OCI-LY1 (cell line): ENCODE measurements at regions not wholly inside any gene's neighbourhood (a gene's known extent, or its start where the extent isn't known, plus 50 kb on each side); places are given as distances from the start of the nearest gene placed in this dataset.

Experiments used
- H2AFZ ChIP-seq: fragments of 200-600 bp; sonication (generic), shearing (Covaris generic); 2 replicates; pipeline ENCODE4 v1.6.0; 2014; ENCODE audit warnings: antibody characterized with exemption, mild to moderate bottlenecking, low read length
- H3F3A ChIP-seq: fragments of 200-600 bp; sonication (generic), shearing (Covaris generic); 2 replicates; pipeline ENCODE4 v1.6.0; 2014; ENCODE audit warnings: mild to moderate bottlenecking, antibody characterized with exemption, low read length, moderate library complexity; ENCODE audit not compliant: insufficient read depth
- H3K27ac ChIP-seq: fragments of 200-600 bp; sonication (generic); 2 replicates; pipeline ENCODE4 v1.5.1; 2014; ENCODE audit warnings: low read length, mixed run types, mild to moderate bottlenecking, low read depth; ENCODE audit not compliant: poor library complexity, severe bottlenecking
- H3K27me3 ChIP-seq: fragments of 200-600 bp; sonication (generic); 2 replicates; pipeline ENCODE4 v1.6.0; 2014; ENCODE audit warnings: antibody characterized with exemption, mild to moderate bottlenecking, low read length, moderate library complexity; ENCODE audit not compliant: insufficient read depth
- H3K36me3 ChIP-seq: fragments of 200-600 bp; sonication (generic); 2 replicates; pipeline ENCODE4 v1.6.1; 2014; ENCODE audit warnings: mild to moderate bottlenecking, antibody characterized with exemption, low read length, moderate library complexity, mixed read lengths; ENCODE audit not compliant: insufficient read depth
- H3K4me1 ChIP-seq: fragments of 200-600 bp; sonication (generic); 2 replicates; pipeline ENCODE4 v1.5.1; 2014; ENCODE audit warnings: mild to moderate bottlenecking, low read length, moderate library complexity; ENCODE audit not compliant: insufficient read depth, severe bottlenecking
- H3K4me2 ChIP-seq: fragments of 200-600 bp; sonication (generic), shearing (Covaris generic); 2 replicates; pipeline ENCODE4 v1.6.1; 2014; ENCODE audit warnings: low read length
- H3K4me3 ChIP-seq: fragments of 200-600 bp; sonication (generic); 2 replicates; pipeline ENCODE4 v1.5.1; 2014; ENCODE audit warnings: low read length, low read depth, mild to moderate bottlenecking, mixed read lengths; ENCODE audit not compliant: poor library complexity, severe bottlenecking
- H3K79me2 ChIP-seq: fragments of 200-600 bp; shearing (Covaris generic); 2 replicates; pipeline ENCODE4 v1.6.1; 2016; ENCODE audit warnings: mixed run types, low read length, mixed read lengths; ENCODE audit not compliant: insufficient read depth
- H3K9ac ChIP-seq: fragments of 200-600 bp; sonication (generic), shearing (Covaris generic); 2 replicates; pipeline ENCODE4 v1.6.1; 2014; ENCODE audit warnings: mild to moderate bottlenecking, low read length, mixed read lengths
- H3K9me2 ChIP-seq: fragments of 200-600 bp; sonication (generic), shearing (Covaris generic); 2 replicates; pipeline ENCODE4 v1.6.1; 2014; ENCODE audit warnings: low read depth, mild to moderate bottlenecking, low read length, mixed read lengths
- H3K9me3 ChIP-seq: fragments of 200-600 bp; shearing (Covaris generic); 2 replicates; pipeline ENCODE4 v1.6.1; 2014; ENCODE audit warnings: low read length, mixed read lengths
- H4K20me1 ChIP-seq: fragments of 200-600 bp; sonication (generic), shearing (Covaris generic); 2 replicates; pipeline ENCODE4 v1.6.0; 2016; ENCODE audit warnings: mild to moderate bottlenecking, low read length; ENCODE audit not compliant: insufficient read depth
- EZH2 ChIP-seq: fragments of 200-600 bp; sonication (generic), shearing (Covaris generic); IDR thresholded peaks from 2 replicates; pipeline ENCODE4 v1.8.0; 2017; ENCODE audit warnings: borderline replicate concordance, mixed run types, mild to moderate bottlenecking, antibody characterized with exemption, low read length, moderate library complexity, mixed read lengths
- TF ChIP-seq, protein P1 (sequence below): fragments of 200-600 bp; sonication (generic), shearing (Covaris generic); IDR thresholded peaks from 2 replicates; pipeline ENCODE4 v1.5.1; 2017; ENCODE audit warnings: mild to moderate bottlenecking, antibody characterized with exemption, low read length, moderate library complexity, mixed read lengths

DNA sequence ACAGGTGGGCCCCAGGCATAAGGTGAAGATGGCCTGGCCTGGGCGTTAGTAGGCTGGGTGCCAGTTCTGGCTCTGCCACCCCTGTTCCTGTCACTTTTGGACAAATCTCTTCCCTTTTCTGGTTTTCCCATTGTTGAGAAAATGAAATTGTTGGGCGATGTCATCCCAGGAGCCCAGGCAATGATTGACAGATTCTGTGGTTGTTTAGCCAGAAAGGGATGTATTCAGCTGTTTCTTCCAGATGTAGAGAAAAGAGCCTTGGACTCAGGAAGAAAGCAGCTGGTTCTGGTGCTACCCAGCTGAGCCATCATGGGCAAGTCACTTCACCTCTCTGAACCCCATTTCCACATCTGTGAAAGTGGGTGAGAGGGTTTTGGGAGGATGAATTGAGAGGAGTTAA is 60.1 kb upstream of the MRTFB start:
- Histone ChIP-seq H3K79me2 (no peaks in the 10 kb centered on the region), H2AFZ (no peak overlapping the region), H4K20me1 (no peaks in the 10 kb centered on the region), H3F3A (no peaks in the 10 kb centered on the region), H3K4me3 (no peak overlapping the region), H3K27ac (no peak overlapping the region), H3K9ac (no peak overlapping the region), H3K36me3 (no peaks in the 10 kb centered on the region), H3K9me3 (no peaks in the 10 kb centered on the region), H3K4me1 (no peaks in the 10 kb centered on the region), H3K27me3 (no peaks in the 10 kb centered on the region; the same call in 1 of the 2 replicates), H3K9me2 (no peaks in the 10 kb centered on the region), H3K4me2 (no peak overlapping the region)
- TF ChIP-seq EZH2: no peak

DNA sequence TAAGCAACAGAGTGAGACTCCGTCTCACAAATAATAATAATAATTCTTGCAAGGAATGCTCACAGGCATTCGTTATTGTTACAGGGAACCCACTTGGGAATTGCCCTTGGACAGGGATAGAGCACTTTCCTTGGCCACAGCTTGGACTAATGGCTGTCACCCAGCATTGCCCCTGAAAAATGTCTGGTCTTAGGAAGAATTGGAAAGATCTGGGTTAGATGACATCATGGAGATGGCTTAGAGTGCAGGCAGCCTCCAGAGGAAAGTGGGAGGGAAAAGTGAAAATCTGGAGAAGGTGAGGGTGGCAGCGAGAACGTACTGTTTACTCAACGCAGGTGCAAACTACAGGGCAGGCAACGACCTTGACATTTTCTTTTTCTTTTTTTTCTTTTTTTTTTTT is 59.3 kb upstream of the MRTFB start:
- H3K27me3 ChIP-seq: no peaks in the 10 kb centered on the region; the same call in 1 of the 2 replicates
- no peak overlapping the region for H3K27ac ChIP-seq
- H3K9ac ChIP-seq: no peak overlapping the region
- no peaks in the 10 kb centered on the region for H3F3A ChIP-seq
- H3K4me3 ChIP-seq: no peak overlapping the region
- H3K4me1 ChIP-seq: no peaks in the 10 kb centered on the region
- no peak overlapping the region for H3K4me2 ChIP-seq
- TF ChIP-seq, protein P1, sequence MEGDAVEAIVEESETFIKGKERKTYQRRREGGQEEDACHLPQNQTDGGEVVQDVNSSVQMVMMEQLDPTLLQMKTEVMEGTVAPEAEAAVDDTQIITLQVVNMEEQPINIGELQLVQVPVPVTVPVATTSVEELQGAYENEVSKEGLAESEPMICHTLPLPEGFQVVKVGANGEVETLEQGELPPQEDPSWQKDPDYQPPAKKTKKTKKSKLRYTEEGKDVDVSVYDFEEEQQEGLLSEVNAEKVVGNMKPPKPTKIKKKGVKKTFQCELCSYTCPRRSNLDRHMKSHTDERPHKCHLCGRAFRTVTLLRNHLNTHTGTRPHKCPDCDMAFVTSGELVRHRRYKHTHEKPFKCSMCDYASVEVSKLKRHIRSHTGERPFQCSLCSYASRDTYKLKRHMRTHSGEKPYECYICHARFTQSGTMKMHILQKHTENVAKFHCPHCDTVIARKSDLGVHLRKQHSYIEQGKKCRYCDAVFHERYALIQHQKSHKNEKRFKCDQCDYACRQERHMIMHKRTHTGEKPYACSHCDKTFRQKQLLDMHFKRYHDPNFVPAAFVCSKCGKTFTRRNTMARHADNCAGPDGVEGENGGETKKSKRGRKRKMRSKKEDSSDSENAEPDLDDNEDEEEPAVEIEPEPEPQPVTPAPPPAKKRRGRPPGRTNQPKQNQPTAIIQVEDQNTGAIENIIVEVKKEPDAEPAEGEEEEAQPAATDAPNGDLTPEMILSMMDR: no peak
- TF ChIP-seq EZH2: no peak
- H2AFZ ChIP-seq: no peak overlapping the region
- H3K36me3 ChIP-seq: no peaks in the 10 kb centered on the region
- no peaks in the 10 kb centered on the region for H4K20me1 ChIP-seq
- H3K9me2 ChIP-seq: no peaks in the 10 kb centered on the region
- H3K9me3 ChIP-seq: no peaks in the 10 kb centered on the region
- H3K79me2 ChIP-seq: no peaks in the 10 kb centered on the region

DNA sequence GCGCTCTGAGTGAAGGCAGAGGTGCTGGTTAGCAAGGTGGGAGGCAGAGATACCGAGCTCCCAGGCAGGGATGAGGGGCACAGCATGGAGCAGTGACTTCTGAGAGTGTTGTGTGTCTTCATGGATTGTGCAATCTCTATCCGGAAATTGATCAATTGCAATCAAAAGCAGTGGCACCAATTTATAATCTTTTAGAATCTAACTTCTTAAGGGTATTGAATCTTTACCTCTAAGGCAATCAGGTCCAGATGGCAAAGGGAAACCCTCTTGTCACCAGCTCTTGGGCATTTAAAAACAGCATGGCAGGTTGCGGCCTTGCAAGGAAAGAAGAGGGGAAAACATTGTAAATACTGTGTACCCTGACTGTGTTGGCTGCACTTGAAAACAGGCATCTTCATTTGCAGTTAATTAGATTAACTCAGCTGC is 58.0 kb upstream of the MRTFB start:
- Histone ChIP-seq H3K4me2 (no peak overlapping the region), H3K9ac (no peak overlapping the region), H3K9me2 (no peaks in the 10 kb centered on the region), H4K20me1 (no peaks in the 10 kb centered on the region), H3F3A (no peaks in the 10 kb centered on the region), H2AFZ (no peak overlapping the region), H3K27me3 (no peaks in the 10 kb centered on the region), H3K79me2 (no peaks in the 10 kb centered on the region), H3K36me3 (no peaks in the 10 kb centered on the region), H3K27ac (no peak overlapping the region), H3K4me3 (no peak overlapping the region), H3K9me3 (no peaks in the 10 kb centered on the region), H3K4me1 (no peaks in the 10 kb centered on the region)
- no peak for TF ChIP-seq EZH2
- TF ChIP-seq, protein P1: no peak

DNA sequence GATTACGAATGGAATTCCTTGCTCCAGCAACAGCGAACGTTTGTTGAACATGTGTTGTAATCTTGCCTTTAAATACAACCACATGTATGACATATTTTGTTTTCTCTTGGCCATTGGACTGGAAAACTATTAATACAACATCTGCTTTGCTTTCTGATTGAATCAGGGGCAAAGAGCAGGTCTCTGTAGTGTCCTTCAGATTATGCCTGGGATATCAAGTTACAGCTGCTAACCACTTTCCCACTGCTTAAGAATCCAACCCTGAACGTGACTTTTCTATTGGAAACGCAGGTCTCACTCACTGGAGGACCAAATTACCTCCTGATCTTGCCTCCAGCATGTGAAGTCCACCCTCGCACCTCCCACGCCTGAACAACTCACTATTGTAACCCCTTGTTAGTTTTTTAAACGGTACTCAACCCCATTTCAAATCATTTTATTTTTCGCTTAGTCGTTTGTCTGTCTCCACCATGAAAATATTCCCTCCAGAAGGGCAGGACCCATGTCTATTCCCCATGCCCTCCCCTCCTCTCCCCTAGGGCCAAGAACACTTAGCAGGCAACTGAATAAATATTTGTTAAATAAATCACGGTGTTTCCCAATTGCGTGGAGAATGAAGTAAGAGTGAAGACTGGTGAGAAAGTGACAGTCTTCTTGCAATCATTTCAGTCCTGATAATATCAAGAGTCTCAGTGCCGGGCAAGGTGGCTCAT is 57.4 kb upstream of the MRTFB start:
- Histone ChIP-seq H3K9me3 (no peaks in the 10 kb centered on the region), H3K9me2 (no peaks in the 10 kb centered on the region), H3K36me3 (no peaks in the 10 kb centered on the region), H2AFZ (no peak overlapping the region), H4K20me1 (no peaks in the 10 kb centered on the region), H3K79me2 (no peaks in the 10 kb centered on the region), H3K27ac (no peak overlapping the region), H3K4me3 (no peak overlapping the region), H3K4me1 (no peaks in the 10 kb centered on the region), H3K4me2 (no peak overlapping the region), H3F3A (no peaks in the 10 kb centered on the region), H3K9ac (no peak overlapping the region), H3K27me3 (no peaks in the 10 kb centered on the region)
- TF ChIP-seq, protein P1: no peak
- no peak for TF ChIP-seq EZH2
